ENCODE measurements at regions not wholly inside any gene's neighbourhood (a gene's known extent, or its start where the extent isn't known, plus 50 kb on each side); places are given as distances from the start of the nearest gene placed in this dataset.

- TF ChIP-seq CTCF (IDR thresholded peaks at IDR 0.05; ENCODE audit: insufficient read depth, low read length, poor library complexity, severe bottlenecking), result no peak
- TF ChIP-seq EZH2phosphoT487 (conservative IDR thresholded peaks at IDR 0.05; ENCODE audit: low read length), result no peak
- Histone ChIP-seq H3K9ac (ENCODE audit: low read length) (no peak overlapping the region), H3F3A (ENCODE audit: insufficient read depth) (no peaks in the 10 kb centered on the region), H3K79me2 (ENCODE audit: insufficient read depth, low read length) (no peaks in the 10 kb centered on the region), H3K27me3 (ENCODE audit: low read length) (no peaks in the 10 kb centered on the region), H3K9me3 (ENCODE audit: insufficient read depth, low read length) (no peaks in the 10 kb centered on the region), H3K4me3 (ENCODE audit: insufficient read depth, low read length, poor library complexity, severe bottlenecking) (no peak overlapping the region), H3K27ac (ENCODE audit: low read depth, low read length) (no peak overlapping the region), H3K9me2 (replicated peaks; ENCODE audit: insufficient read depth, low read length) (no peaks in the 10 kb centered on the region), H3K4me2 (ENCODE audit: low read depth, low read length, poor library complexity, severe bottlenecking) (no peak overlapping the region), H4K20me1 (ENCODE audit: low read depth, low read length) (no peaks in the 10 kb centered on the region), H2AFZ (ENCODE audit: low read depth, low read length, severe bottlenecking) (no peak overlapping the region), H3K36me3 (ENCODE audit: low read length) (no peaks in the 10 kb centered on the region)
Measured at GRCh38 chr13:40363653-40364052, 302.8 kb downstream of the FOXO1 start.

- no peak overlapping the region for H2AFZ ChIP-seq (ENCODE audit: low read depth, low read length, severe bottlenecking)
- no peak overlapping the region for H3K4me3 ChIP-seq (ENCODE audit: insufficient read depth, low read length, poor library complexity, severe bottlenecking)
- no peaks in the 10 kb centered on the region for H4K20me1 ChIP-seq (ENCODE audit: low read depth, low read length)
Measured at GRCh38 chr13:40366119-40366518, 300.3 kb downstream of the FOXO1 start.

GRCh38 chr13:40368127-40368891 is 298.1 kb downstream of the FOXO1 start:
- Histone ChIP-seq H3F3A (ENCODE audit: insufficient read depth) (no peaks in the 10 kb centered on the region), H3K4me2 (ENCODE audit: low read depth, low read length, poor library complexity, severe bottlenecking) (no peak overlapping the region), H2AFZ (ENCODE audit: low read depth, low read length, severe bottlenecking) (no peak overlapping the region), H4K20me1 (ENCODE audit: low read depth, low read length) (no peaks in the 10 kb centered on the region), H3K9me3 (ENCODE audit: insufficient read depth, low read length) (no peaks in the 10 kb centered on the region), H3K9me2 (replicated peaks; ENCODE audit: insufficient read depth, low read length) (no peaks in the 10 kb centered on the region), H3K27me3 (ENCODE audit: low read length) (no peaks in the 10 kb centered on the region), H3K9ac (ENCODE audit: low read length) (no peak overlapping the region), H3K4me3 (ENCODE audit: insufficient read depth, low read length, poor library complexity, severe bottlenecking) (no peak overlapping the region), H3K79me2 (ENCODE audit: insufficient read depth, low read length) (no peaks in the 10 kb centered on the region), H3K36me3 (ENCODE audit: low read length) (no peaks in the 10 kb centered on the region), H3K27ac (ENCODE audit: low read depth, low read length) (no peak overlapping the region)
- TF ChIP-seq EZH2phosphoT487 (conservative IDR thresholded peaks at IDR 0.05; ENCODE audit: low read length) (no peak), CTCF (IDR thresholded peaks at IDR 0.05; ENCODE audit: insufficient read depth, low read length, poor library complexity, severe bottlenecking) (no peak)

More at GRCh38 chr13:40366119-40366518, 300.3 kb downstream of the FOXO1 start:
- Histone ChIP-seq H3K9me3 (ENCODE audit: insufficient read depth, low read length) (no peaks in the 10 kb centered on the region), H3K27me3 (ENCODE audit: low read length) (no peaks in the 10 kb centered on the region), H3K4me2 (ENCODE audit: low read depth, low read length, poor library complexity, severe bottlenecking) (no peak overlapping the region), H3K9ac (ENCODE audit: low read length) (no peak overlapping the region), H3F3A (ENCODE audit: insufficient read depth) (no peaks in the 10 kb centered on the region), H3K27ac (ENCODE audit: low read depth, low read length) (no peak overlapping the region), H3K36me3 (ENCODE audit: low read length) (no peaks in the 10 kb centered on the region), H3K9me2 (replicated peaks; ENCODE audit: insufficient read depth, low read length) (no peaks in the 10 kb centered on the region), H3K79me2 (ENCODE audit: insufficient read depth, low read length) (no peaks in the 10 kb centered on the region)
- TF ChIP-seq EZH2phosphoT487 (conservative IDR thresholded peaks at IDR 0.05; ENCODE audit: low read length) (no peak), CTCF (IDR thresholded peaks at IDR 0.05; ENCODE audit: insufficient read depth, low read length, poor library complexity, severe bottlenecking) (no peak)

Data from SU-DHL-6 (cell line).